Suprapubic skin (tissue), 4 donors: ENCODE measurements at regions not wholly inside any gene's neighbourhood (a gene's known extent, or its start where the extent isn't known, plus 50 kb on each side); places are given as distances from the start of the nearest gene placed in this dataset.

Experiments used
- DNase-seq, 2 donors: peaks; one replicate each; pipeline ENCODE4 v3.0.0-alpha.2; 2019; ENCODE audit warnings: low spot score in 2 of 2
- H3K27ac ChIP-seq: fragments of 200-600 bp; sonication (generic); one replicate; pipeline ENCODE4 v1.5.1; 2019
- H3K27me3 ChIP-seq: fragments of 200-600 bp; sonication (generic); one replicate; pipeline ENCODE4 v1.5.1; 2019
- H3K36me3 ChIP-seq: fragments of 200-600 bp; sonication (generic); one replicate; pipeline ENCODE4 v1.5.1; 2019
- H3K4me1 ChIP-seq: fragments of 200-600 bp; sonication (generic); one replicate; pipeline ENCODE4 v1.5.1; 2019
- H3K4me3 ChIP-seq: fragments of 200-600 bp; sonication (generic); one replicate; pipeline ENCODE4 v1.5.1; 2019; ENCODE audit warnings: mild to moderate bottlenecking
- H3K9me3 ChIP-seq: fragments of 200-600 bp; sonication (generic); one replicate; pipeline ENCODE4 v1.5.1; 2019
- EP300 ChIP-seq: sonication (generic); formaldehyde crosslinking; IDR thresholded peaks from one replicate; pipeline ENCODE4 v1.6.1; 2017; ENCODE audit warnings: antibody characterized with exemption
- POLR2A ChIP-seq, 2 donors: fragments of 450-650 bp; IDR thresholded peaks; one replicate each; pipeline ENCODE4 v1.6.1; 2017; ENCODE audit warnings: antibody characterized with exemption in 2 of 2, mild to moderate bottlenecking in 2 of 2, moderate library complexity in 2 of 2
- POLR2AphosphoS5 ChIP-seq, 3 donors: sonication (generic); formaldehyde crosslinking; IDR thresholded peaks; one replicate each; pipeline ENCODE4 v1.6.1; 2017; ENCODE audit warnings: antibody characterized with exemption in 3 of 3
- WGBS: methylation state at CpG from one replicate; pipeline ENCODE4 v1.1.5; 2018; 5-methylcytosine and 5-hydroxymethylcytosine counted together
- TF ChIP-seq, protein P1 (sequence below), 2 donors: fragments of 200-600 bp in 1 of 2; fragments of 450-650 bp in 1 of 2; sonication (generic) in 1 of 2; IDR thresholded peaks; one replicate each; pipeline ENCODE4 v1.5.1; 2016 to 2019; ENCODE audit warnings: antibody characterized with exemption in 2 of 2, mild to moderate bottlenecking in 1 of 2, moderate library complexity in 1 of 2

DNA sequence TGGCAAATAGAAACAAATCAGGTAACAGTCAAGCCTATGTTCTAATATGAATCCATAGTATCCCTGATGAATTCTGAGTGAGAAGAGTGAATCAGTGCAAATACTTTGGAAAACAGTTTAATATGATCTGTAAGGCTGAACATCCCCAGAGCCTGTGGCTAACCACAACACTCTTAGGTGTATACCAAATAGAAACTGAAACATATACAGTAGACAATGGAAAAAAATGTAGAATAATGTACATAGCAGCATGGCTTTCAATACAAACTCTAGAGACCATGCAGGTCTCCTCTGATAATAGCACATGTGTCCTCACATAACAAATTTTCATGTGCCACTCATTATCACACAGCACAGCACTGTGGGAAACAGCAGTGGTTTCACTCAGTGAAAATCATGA lies 513.6 kb downstream of the CDY2B start:
- DNase-seq: no peak
- Histone ChIP-seq H3K9me3 (no peaks in the 10 kb centered on the region), H3K4me3 (no peak overlapping the region), H3K27ac (no peak overlapping the region), H3K27me3 (no peaks in the 10 kb centered on the region), H3K4me1 (no peaks in the 10 kb centered on the region), H3K36me3 (no peaks in the 10 kb centered on the region)
- TF ChIP-seq POLR2A (IDR thresholded peaks at IDR 0.05) (no peak), EP300 (no peak), POLR2AphosphoS5 (IDR thresholded peaks at IDR 0.05) (no peak)
- TF ChIP-seq, protein P1, sequence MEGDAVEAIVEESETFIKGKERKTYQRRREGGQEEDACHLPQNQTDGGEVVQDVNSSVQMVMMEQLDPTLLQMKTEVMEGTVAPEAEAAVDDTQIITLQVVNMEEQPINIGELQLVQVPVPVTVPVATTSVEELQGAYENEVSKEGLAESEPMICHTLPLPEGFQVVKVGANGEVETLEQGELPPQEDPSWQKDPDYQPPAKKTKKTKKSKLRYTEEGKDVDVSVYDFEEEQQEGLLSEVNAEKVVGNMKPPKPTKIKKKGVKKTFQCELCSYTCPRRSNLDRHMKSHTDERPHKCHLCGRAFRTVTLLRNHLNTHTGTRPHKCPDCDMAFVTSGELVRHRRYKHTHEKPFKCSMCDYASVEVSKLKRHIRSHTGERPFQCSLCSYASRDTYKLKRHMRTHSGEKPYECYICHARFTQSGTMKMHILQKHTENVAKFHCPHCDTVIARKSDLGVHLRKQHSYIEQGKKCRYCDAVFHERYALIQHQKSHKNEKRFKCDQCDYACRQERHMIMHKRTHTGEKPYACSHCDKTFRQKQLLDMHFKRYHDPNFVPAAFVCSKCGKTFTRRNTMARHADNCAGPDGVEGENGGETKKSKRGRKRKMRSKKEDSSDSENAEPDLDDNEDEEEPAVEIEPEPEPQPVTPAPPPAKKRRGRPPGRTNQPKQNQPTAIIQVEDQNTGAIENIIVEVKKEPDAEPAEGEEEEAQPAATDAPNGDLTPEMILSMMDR (IDR thresholded peaks at IDR 0.05): no peak

DNA sequence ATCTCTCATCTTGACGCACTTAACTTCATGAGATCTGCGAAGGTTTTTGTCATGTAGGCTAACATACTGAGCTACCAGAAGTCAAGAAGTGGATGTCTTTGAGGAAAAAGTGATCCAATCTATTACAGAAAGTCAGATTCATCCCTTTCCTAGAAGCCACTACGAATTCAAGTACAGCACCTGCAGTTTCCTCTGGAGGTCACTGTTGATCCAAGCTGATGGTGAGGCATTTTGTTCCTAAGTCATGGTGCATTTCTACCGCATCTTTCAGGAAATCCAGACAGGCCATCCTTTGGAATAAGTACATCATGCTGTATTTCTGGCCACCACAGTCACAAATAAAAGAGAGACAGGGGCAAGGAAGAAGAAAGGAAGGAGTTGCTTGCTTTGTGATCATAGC lies 541.0 kb downstream of the CDY2B start:
- Histone ChIP-seq H3K27ac (no peak overlapping the region), H3K9me3 (no peaks in the 10 kb centered on the region), H3K27me3 (no peaks in the 10 kb centered on the region), H3K36me3 (no peaks in the 10 kb centered on the region), H3K4me1 (no peaks in the 10 kb centered on the region), H3K4me3 (no peak overlapping the region)
- TF ChIP-seq, protein P1 (IDR thresholded peaks at IDR 0.05): no peak
- TF ChIP-seq POLR2A (IDR thresholded peaks at IDR 0.05): no peak
- TF ChIP-seq EP300: no peak
- no peak for TF ChIP-seq POLR2AphosphoS5 (IDR thresholded peaks at IDR 0.05)
- WGBS: no CpG with 5 or more reads among the region's 4 CpGs
- no peak for DNase-seq

DNA sequence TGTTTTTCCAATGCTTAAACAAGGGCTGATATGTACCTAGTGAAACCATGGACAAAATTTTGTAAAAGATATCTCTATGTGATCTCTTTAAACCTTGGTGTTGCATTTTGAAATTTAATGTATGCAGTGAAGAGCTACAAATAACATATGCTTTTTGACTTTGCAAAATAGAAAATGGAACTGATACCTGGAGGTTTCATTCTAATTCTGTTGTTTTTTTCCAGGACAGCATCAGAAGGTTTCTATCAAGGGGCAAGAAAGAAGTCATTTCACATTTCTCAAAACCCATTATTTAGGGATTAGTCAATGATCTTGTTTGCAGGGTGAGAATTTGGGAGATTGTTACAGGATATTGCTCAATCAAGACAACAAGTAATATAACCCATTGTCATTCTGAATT lies 549.3 kb downstream of the CDY2B start:
- no peaks in the 10 kb centered on the region for H3K4me1 ChIP-seq
- H3K27ac ChIP-seq: no peak overlapping the region
- no peaks in the 10 kb centered on the region for H3K27me3 ChIP-seq
- no peak overlapping the region for H3K4me3 ChIP-seq
- H3K9me3 ChIP-seq: no peaks in the 10 kb centered on the region
- TF ChIP-seq, protein P1 (IDR thresholded peaks at IDR 0.05): no peak
- TF ChIP-seq POLR2AphosphoS5 (IDR thresholded peaks at IDR 0.05) (no peak), POLR2A (IDR thresholded peaks at IDR 0.05) (no peak), EP300 (no peak)
- no peak for DNase-seq
- no peaks in the 10 kb centered on the region for H3K36me3 ChIP-seq

DNA sequence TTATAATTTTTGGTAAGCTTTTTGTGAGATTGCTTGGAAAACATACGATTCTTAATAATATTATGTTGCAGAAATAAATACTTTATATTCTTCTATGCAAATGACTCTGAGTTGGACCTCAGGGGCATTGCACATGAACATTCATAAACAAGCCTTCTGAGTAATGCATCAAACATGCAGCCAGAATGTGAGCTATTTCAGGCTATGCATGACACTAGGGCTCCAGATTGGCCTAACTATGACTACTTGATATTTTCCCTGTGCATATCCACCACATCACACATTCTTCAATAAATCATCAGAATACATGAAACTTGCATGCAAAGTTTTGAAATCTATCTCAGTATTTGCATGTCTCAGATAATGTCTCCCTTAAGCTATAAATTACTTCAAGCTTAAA lies 560.1 kb downstream of the CDY2B start:
- Histone ChIP-seq H3K27me3 (no peaks in the 10 kb centered on the region), H3K27ac (no peak overlapping the region), H3K4me1 (no peaks in the 10 kb centered on the region), H3K4me3 (no peak overlapping the region), H3K36me3 (no peaks in the 10 kb centered on the region), H3K9me3 (no peaks in the 10 kb centered on the region)
- no peak for DNase-seq
- WGBS: no CpG with 5 or more reads among the region's 1 CpG
- TF ChIP-seq POLR2A (IDR thresholded peaks at IDR 0.05) (no peak), EP300 (no peak), POLR2AphosphoS5 (IDR thresholded peaks at IDR 0.05) (no peak)
- TF ChIP-seq, protein P1 (IDR thresholded peaks at IDR 0.05): no peak

DNA sequence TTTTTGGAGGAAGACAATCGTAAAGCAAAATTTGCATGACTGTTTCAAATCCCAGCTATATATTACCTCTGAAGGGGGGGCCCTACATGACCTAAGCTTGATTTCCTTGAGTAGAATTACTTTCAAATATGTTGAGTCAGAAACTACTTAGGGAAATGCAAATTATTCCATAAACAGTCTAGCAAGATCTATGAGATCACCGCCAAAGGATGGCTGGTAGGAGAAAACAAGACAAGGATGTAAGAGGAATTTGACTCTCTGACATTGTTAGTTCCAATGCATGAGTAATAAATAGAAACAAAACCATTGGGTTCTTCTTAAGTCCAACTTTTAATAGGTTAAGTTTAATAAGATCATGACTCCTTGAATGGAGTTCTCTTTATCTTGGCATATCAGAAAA lies 561.4 kb downstream of the CDY2B start:
- Histone ChIP-seq H3K9me3 (no peaks in the 10 kb centered on the region), H3K36me3 (no peaks in the 10 kb centered on the region), H3K4me3 (no peak overlapping the region), H3K27me3 (no peaks in the 10 kb centered on the region), H3K27ac (no peak overlapping the region), H3K4me1 (no peaks in the 10 kb centered on the region)
- TF ChIP-seq POLR2A (IDR thresholded peaks at IDR 0.05) (no peak), EP300 (no peak), POLR2AphosphoS5 (IDR thresholded peaks at IDR 0.05) (no peak)
- TF ChIP-seq, protein P1 (IDR thresholded peaks at IDR 0.05): no peak
- no CpG with 5 or more reads among the region's 2 CpGs for WGBS
- no peak for DNase-seq
